Panc1 (cell line): ENCODE measurements at regions not wholly inside any gene's neighbourhood (a gene's known extent, or its start where the extent isn't known, plus 50 kb on each side); places are given as distances from the start of the nearest gene placed in this dataset.

Experiments
- ATAC-seq: fragments of 200-7000 bp; cut with Tn5 transposase; 2 replicates; pipeline ENCODE4 v1.9.1; 2020; ENCODE audit warnings: mild to moderate bottlenecking, moderate library complexity
- BruUV-seq: library from RNA; stranded (reverse); fragments of 400-500 nt; replicated peaks from 2 replicates; lab custom pipeline; 2021; lab: Mats Ljungman, UMichigan
- CTCF ChIA-PET: fragments of 300-600 bp; sonication (Branson Sonifier 250); formaldehyde crosslinking; loops from one replicate; lab custom pipeline; 2022; ENCODE audit warnings: antibody characterized with exemption; lab: Charles Lee
- POLR2A ChIA-PET: fragments of 300-600 bp; sonication (Branson Sonifier 250); formaldehyde crosslinking; loops from one replicate; lab custom pipeline; 2022; ENCODE audit warnings: antibody characterized with exemption; lab: Charles Lee
- DNase-seq: peaks from one replicate; pipeline ENCODE4 v3.0.0-alpha.2; 2010; ENCODE audit warnings: low read depth, low spot score
- H3K27ac ChIP-seq: 2 replicates; pipeline ENCODE4 v1.5.1; 2011; ENCODE audit warnings: mild to moderate bottlenecking, low read length, inconsistent platforms
- H3K27me3 ChIP-seq: fragments of 200-500 bp; sonication (Bioruptor generic); 2 replicates; pipeline ENCODE4 v1.6.0; 2014; ENCODE audit warnings: low read length, inconsistent platforms; ENCODE audit not compliant: control insufficient read depth, insufficient read depth
- H3K36me3 ChIP-seq: fragments of 200-500 bp; sonication (Bioruptor generic); 2 replicates; pipeline ENCODE4 v1.5.1; 2014; ENCODE audit warnings: inconsistent platforms, mild to moderate bottlenecking, low read length, moderate library complexity; ENCODE audit not compliant: control insufficient read depth, insufficient read depth
- H3K4me1 ChIP-seq: 2 replicates; pipeline ENCODE4 v1.5.1; 2011; ENCODE audit warnings: inconsistent platforms, mild to moderate bottlenecking, low read length, moderate library complexity; ENCODE audit not compliant: control insufficient read depth, insufficient read depth
- H3K4me3 ChIP-seq, 2 experiments: 2 replicates each; pipeline ENCODE4 v1.5.1; 2011 to 2012; ENCODE audit warnings: low read depth in 2 of 2, low read length in 2 of 2, mild to moderate bottlenecking in 2 of 2, inconsistent platforms in 1 of 2, moderate library complexity in 1 of 2
- H3K9me3 ChIP-seq: fragments of 200-500 bp; sonication (Bioruptor generic); 2 replicates; pipeline ENCODE4 v1.5.1; 2014; ENCODE audit warnings: low read depth, mild to moderate bottlenecking, inconsistent platforms, low read length, moderate library complexity; ENCODE audit not compliant: control insufficient read depth, insufficient read depth
- POLR2AphosphoS5 ChIP-seq: IDR thresholded peaks from 2 replicates; pipeline ENCODE4 v1.6.1; 2012; ENCODE audit warnings: mild to moderate bottlenecking, low read depth, low read length, moderate library complexity
- SIN3A ChIP-seq: IDR thresholded peaks from 2 replicates; pipeline ENCODE4 v1.6.1; 2012; ENCODE audit warnings: low read depth, mild to moderate bottlenecking, low read length, moderate library complexity, borderline replicate concordance; ENCODE audit not compliant: insufficient read depth
- TCF7L2 ChIP-seq: IDR thresholded peaks from 2 replicates; pipeline ENCODE4 v1.6.1; 2011; ENCODE audit warnings: mild to moderate bottlenecking, low read depth, low read length, inconsistent platforms
- in situ Hi-C: cut with HindIII; loops from 2 replicates; pipeline ENCODE4 v1.10.0; 2016; ENCODE audit warnings: low sequenced_read_pairs, low pct_unique_long_range_greater_than_20kb
- intact Hi-C: fragments of 100-400 bp; cut with micrococcal nuclease; formaldehyde crosslinking; loops from one replicate; pipeline ENCODE4 v1.10.0; 2022; ENCODE audit not compliant: unreplicated experiment
- TF ChIP-seq, protein P1 (sequence below): fragments of 450-650 bp; IDR thresholded peaks from 2 replicates; pipeline ENCODE4 v1.5.1; 2017; ENCODE audit warnings: mild to moderate bottlenecking
- TF ChIP-seq, protein P2 (sequence below), 2 experiments: IDR thresholded peaks; 2 replicates each; pipeline ENCODE4 v1.6.1; 2011 to 2012; ENCODE audit warnings: low read depth in 2 of 2, control low read depth in 1 of 2, low read length in 1 of 2, mild to moderate bottlenecking in 1 of 2, moderate library complexity in 1 of 2; ENCODE audit not compliant: insufficient read depth in 1 of 2

- Histone ChIP-seq H3K9me3 (no peaks in the 10 kb centered on the region), H3K36me3 (no peaks in the 10 kb centered on the region), H3K27ac (no peak overlapping the region), H3K27me3 (no peaks in the 10 kb centered on the region), H3K4me3 (no peak overlapping the region), H3K4me1 (no peaks in the 10 kb centered on the region)
- in situ Hi-C loops: no loop called here
- no peak for ATAC-seq
- intact Hi-C loops: no loop called here
- CTCF ChIA-PET: no interaction called here
- no peak for DNase-seq
- TF ChIP-seq POLR2AphosphoS5 (no peak), TCF7L2 (no peak), SIN3A (no peak)
- TF ChIP-seq, protein P1, sequence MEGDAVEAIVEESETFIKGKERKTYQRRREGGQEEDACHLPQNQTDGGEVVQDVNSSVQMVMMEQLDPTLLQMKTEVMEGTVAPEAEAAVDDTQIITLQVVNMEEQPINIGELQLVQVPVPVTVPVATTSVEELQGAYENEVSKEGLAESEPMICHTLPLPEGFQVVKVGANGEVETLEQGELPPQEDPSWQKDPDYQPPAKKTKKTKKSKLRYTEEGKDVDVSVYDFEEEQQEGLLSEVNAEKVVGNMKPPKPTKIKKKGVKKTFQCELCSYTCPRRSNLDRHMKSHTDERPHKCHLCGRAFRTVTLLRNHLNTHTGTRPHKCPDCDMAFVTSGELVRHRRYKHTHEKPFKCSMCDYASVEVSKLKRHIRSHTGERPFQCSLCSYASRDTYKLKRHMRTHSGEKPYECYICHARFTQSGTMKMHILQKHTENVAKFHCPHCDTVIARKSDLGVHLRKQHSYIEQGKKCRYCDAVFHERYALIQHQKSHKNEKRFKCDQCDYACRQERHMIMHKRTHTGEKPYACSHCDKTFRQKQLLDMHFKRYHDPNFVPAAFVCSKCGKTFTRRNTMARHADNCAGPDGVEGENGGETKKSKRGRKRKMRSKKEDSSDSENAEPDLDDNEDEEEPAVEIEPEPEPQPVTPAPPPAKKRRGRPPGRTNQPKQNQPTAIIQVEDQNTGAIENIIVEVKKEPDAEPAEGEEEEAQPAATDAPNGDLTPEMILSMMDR: no peak
- TF ChIP-seq, protein P2, sequence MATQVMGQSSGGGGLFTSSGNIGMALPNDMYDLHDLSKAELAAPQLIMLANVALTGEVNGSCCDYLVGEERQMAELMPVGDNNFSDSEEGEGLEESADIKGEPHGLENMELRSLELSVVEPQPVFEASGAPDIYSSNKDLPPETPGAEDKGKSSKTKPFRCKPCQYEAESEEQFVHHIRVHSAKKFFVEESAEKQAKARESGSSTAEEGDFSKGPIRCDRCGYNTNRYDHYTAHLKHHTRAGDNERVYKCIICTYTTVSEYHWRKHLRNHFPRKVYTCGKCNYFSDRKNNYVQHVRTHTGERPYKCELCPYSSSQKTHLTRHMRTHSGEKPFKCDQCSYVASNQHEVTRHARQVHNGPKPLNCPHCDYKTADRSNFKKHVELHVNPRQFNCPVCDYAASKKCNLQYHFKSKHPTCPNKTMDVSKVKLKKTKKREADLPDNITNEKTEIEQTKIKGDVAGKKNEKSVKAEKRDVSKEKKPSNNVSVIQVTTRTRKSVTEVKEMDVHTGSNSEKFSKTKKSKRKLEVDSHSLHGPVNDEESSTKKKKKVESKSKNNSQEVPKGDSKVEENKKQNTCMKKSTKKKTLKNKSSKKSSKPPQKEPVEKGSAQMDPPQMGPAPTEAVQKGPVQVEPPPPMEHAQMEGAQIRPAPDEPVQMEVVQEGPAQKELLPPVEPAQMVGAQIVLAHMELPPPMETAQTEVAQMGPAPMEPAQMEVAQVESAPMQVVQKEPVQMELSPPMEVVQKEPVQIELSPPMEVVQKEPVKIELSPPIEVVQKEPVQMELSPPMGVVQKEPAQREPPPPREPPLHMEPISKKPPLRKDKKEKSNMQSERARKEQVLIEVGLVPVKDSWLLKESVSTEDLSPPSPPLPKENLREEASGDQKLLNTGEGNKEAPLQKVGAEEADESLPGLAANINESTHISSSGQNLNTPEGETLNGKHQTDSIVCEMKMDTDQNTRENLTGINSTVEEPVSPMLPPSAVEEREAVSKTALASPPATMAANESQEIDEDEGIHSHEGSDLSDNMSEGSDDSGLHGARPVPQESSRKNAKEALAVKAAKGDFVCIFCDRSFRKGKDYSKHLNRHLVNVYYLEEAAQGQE (IDR thresholded peaks at IDR 0.05; ENCODE audit: insufficient read depth in 1 of 2, low read depth in 2 of 2, low read length in 1 of 2): no peak
- POLR2A ChIA-PET: no interaction called here
- BruUV-seq: no TSS peak
These were observed 127.2 kb upstream of the CDK6 start for GRCh38 chr7:92963566-92963965.

DNA sequence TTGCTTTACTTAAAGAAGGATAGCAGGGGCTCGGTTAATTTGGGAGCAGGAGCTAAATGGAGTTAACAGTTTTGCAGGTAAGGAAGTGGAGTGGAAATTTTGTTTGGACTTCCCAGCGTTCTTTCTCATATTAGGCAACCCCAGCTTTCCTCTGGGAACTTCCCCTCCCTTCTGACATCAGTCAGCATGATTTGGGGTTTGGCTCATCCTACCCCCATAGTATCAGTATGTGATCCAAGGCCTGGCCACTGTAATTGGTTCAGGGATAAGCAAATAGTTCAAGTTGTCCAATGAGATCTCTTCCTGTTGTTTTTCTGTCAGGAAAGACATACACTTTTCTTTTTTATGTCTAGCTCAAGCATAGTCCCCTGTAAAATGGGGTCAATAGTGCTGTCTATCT, 125.6 kb upstream of the CDK6 start:
- Histone ChIP-seq H3K4me1 (no peaks in the 10 kb centered on the region), H3K36me3 (no peaks in the 10 kb centered on the region), H3K27ac (no peak overlapping the region), H3K9me3 (no peaks in the 10 kb centered on the region), H3K27me3 (no peaks in the 10 kb centered on the region), H3K4me3 (no peak overlapping the region)
- no TSS peak for BruUV-seq
- in situ Hi-C loops: no loop called here
- POLR2A ChIA-PET: no interaction called here
- no peak for DNase-seq
- no peak for ATAC-seq
- intact Hi-C loops: no loop called here
- CTCF ChIA-PET: no interaction called here
- no peak for TF ChIP-seq SIN3A
- TF ChIP-seq, protein P2 (IDR thresholded peaks at IDR 0.05; ENCODE audit: insufficient read depth in 1 of 2, low read depth in 2 of 2, low read length in 1 of 2): no peak
- TF ChIP-seq, protein P1: no peak
- no peak for TF ChIP-seq TCF7L2
- no peak for TF ChIP-seq POLR2AphosphoS5
